Spleen (tissue), 11 donors: ENCODE measurements at regions not wholly inside any gene's neighbourhood (a gene's known extent, or its start where the extent isn't known, plus 50 kb on each side); places are given as distances from the start of the nearest gene placed in this dataset.

Experiments used
- DNase-seq: peaks from one replicate; pipeline ENCODE4 v3.0.0-alpha.2; 2020
- H3K27ac ChIP-seq, 8 donors: fragments of 200-600 bp; sonication (generic) in 7 of 8; 1 replicate in 4 of 8; 2 replicates in 4 of 8; pipeline versions ENCODE4 v1.5.0 to v1.8.0; 2016 to 2021; ENCODE audit warnings: inconsistent platforms in 4 of 8, mild to moderate bottlenecking in 4 of 8, moderate library complexity in 1 of 8
- H3K27me3 ChIP-seq, 7 donors: fragments of 200-600 bp; sonication (generic) in 6 of 7; replicated peaks in 1 of 7; 1 replicate in 4 of 7; 2 replicates in 3 of 7; pipeline versions ENCODE4 v1.5.0 to v1.8.0; 2016 to 2021; ENCODE audit warnings: inconsistent platforms in 3 of 7, mild to moderate bottlenecking in 1 of 7
- H3K36me3 ChIP-seq, 6 donors: fragments of 200-600 bp; sonication (generic) in 5 of 6; 1 replicate in 4 of 6; 2 replicates in 2 of 6; pipeline versions ENCODE4 v1.5.0 to v1.8.0; 2016 to 2021; ENCODE audit warnings: inconsistent platforms in 2 of 6
- H3K4me1 ChIP-seq, 6 donors: fragments of 200-600 bp; sonication (generic) in 5 of 6; 1 replicate in 3 of 6; 2 replicates in 3 of 6; pipeline versions ENCODE4 v1.5.0 to v1.8.0; 2016 to 2021; ENCODE audit warnings: inconsistent platforms in 3 of 6
- H3K4me3 ChIP-seq, 8 donors: fragments of 200-600 bp; sonication (generic) in 7 of 8; 1 replicate in 4 of 8; 2 replicates in 4 of 8; pipeline versions ENCODE4 v1.5.0 to v1.8.0; 2016 to 2021; ENCODE audit warnings: inconsistent platforms in 4 of 8, mild to moderate bottlenecking in 4 of 8, moderate library complexity in 2 of 8
- H3K9me3 ChIP-seq, 8 donors: fragments of 200-600 bp; sonication (generic) in 7 of 8; 1 replicate in 4 of 8; 2 replicates in 4 of 8; pipeline versions ENCODE4 v1.5.0 to v1.8.0; 2016 to 2021; ENCODE audit warnings: inconsistent platforms in 4 of 8
- CTCF ChIP-seq, 11 experiments: fragments of 200-600 bp in 7 of 11; fragments of 450-650 bp in 4 of 11; sonication (generic) in 4 of 11; IDR thresholded peaks in 8 of 11; conservative IDR thresholded peaks in 3 of 11; 1 replicate in 7 of 11; 2 replicates in 4 of 11; pipeline versions ENCODE4 v1.4.0 to v1.8.0; 2016 to 2021; ENCODE audit warnings: antibody characterized with exemption in 11 of 11, inconsistent platforms in 4 of 11, mild to moderate bottlenecking in 1 of 11
- POLR2A ChIP-seq, 3 donors: fragments of 450-650 bp; IDR thresholded peaks; one replicate each; pipeline ENCODE4 v1.5.1; 2017; ENCODE audit warnings: antibody characterized with exemption in 3 of 3, mild to moderate bottlenecking in 1 of 3
- POLR2AphosphoS5 ChIP-seq, 3 donors: sonication (generic); formaldehyde crosslinking; IDR thresholded peaks; one replicate each; pipeline ENCODE4 v1.5.1; 2017; ENCODE audit warnings: antibody characterized with exemption in 3 of 3
- WGBS, 5 donors: extraction: QIAGEN DNeasy Blood & Tissue Kit in 3 of 5; methylation state at CpG; one replicate each; pipeline versions ENCODE4 v1.1.5 to v1.1.7; 2013 to 2018; 5-methylcytosine and 5-hydroxymethylcytosine counted together
- intact Hi-C: fragments of 100-400 bp; cut with DNase I; formaldehyde crosslinking; loops from one replicate; pipeline ENCODE4 v1.15.0; 2023; ENCODE audit warnings: low total_unique reads
- donor health status: healthy with polysubstance abuse.
- donor health status: DM: no; HTN: no; CAD: no; lungs with moderate emphysema.
- donor health status: DM: no; HTN: no; CAD: no.
- donor health status: Bipolar disorder and iron deficiency.
- donor health status: healthy.
- donor health status: DM: no; HTN: no; CAD: no.
- donor health status: DM: yes; HTN: yes; CAD: no.

DNA sequence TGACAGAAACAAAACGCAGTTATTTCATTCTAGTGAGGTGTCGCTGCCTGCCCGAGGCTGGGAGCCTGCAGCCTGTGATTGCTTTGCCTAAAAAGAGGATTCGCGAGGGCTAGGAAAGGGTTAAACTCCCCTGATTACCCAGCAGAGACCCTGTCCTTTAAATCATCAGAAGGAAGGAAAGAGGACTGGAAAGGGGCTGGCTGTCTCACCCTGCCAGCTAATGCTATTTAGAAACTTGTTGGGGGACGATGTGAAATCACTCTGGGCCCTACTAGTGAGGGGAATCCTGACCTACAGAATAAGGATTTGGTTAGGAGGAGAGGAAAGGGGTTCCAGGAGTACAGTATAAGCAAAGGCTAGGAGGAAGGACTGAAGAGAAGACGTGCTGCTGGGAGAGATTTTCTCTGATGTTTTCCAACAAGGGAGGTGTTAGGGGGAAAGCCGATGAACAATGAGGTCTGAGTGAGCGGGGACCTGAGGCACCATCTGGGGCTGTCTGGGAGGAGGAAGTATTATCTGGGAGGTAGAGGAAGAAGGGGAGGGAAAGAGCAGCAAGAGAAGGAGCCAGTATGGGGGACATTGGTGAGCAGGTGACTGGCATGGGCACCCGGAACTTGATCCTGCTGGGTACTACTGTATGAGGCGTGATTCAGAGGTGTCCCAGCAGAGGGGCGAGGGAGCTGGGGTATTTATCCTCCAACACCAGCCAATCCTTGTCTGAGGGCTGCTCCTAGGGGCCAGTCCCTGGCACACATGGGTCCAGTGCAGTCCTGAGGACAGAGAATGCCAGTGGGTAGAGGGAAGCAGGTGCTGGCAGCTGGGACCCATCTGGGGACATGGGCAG is 55.7 kb upstream of the PTPRS start:
- 12 to 18% (median 17%) methylated on average over 12 of the region's 12 CpGs for WGBS, 5 donors
- intact Hi-C loops = no loop called here
- Histone ChIP-seq H3K9me3 (peaks cover 0 to 7% (median 0%) of the 10 kb centered on the region in 8 donors), H3K36me3 (no peaks in the 10 kb centered on the region), H3K27ac (no peak overlapping the region), H3K4me1 (no peaks in the 10 kb centered on the region), H3K27me3 (peaks cover 5 to 94% (median 44%) of the 10 kb centered on the region in 7 donors), H3K4me3 (no peak overlapping the region)
- TF ChIP-seq POLR2AphosphoS5 (IDR thresholded peaks at IDR 0.05) = no peak
- TF ChIP-seq CTCF (IDR thresholded peaks at IDR 0.05 in 8 of 11, conservative IDR thresholded peaks at IDR 0.05 in 3 of 11) = no peak
- no peak for TF ChIP-seq POLR2A (IDR thresholded peaks at IDR 0.05)
- no peak for DNase-seq

DNA sequence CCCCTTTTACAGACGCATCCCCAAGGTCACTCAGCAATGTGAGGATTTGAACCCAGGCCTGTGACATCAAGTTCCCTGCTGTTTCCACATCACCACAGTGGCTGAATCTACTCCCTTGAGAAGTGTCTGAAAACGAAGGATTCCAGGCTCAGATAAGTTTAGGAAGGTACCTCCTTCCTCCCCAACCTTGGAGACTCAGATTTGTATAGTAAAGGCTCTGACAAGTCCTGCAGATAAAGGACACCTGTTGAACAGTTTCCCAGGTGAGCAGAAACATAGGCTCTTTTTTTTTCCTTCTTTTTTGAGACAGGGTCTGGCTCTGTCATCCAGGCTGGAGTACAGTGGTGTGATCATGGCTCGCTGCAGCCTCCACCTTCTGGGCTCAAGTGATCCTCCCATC is 56.4 kb upstream of the PTPRS start:
- Histone ChIP-seq H3K27ac (no peak overlapping the region), H3K36me3 (no peaks in the 10 kb centered on the region), H3K4me1 (no peaks in the 10 kb centered on the region), H3K4me3 (no peak overlapping the region), H3K27me3 (peaks cover 5 to 88% (median 44%) of the 10 kb centered on the region in 7 donors), H3K9me3 (peaks cover 0 to 7% (median 0%) of the 10 kb centered on the region in 8 donors)
- DNase-seq = no peak
- TF ChIP-seq POLR2AphosphoS5 (IDR thresholded peaks at IDR 0.05) = no peak
- no peak for TF ChIP-seq CTCF (IDR thresholded peaks at IDR 0.05 in 8 of 11, conservative IDR thresholded peaks at IDR 0.05 in 3 of 11)
- TF ChIP-seq POLR2A (IDR thresholded peaks at IDR 0.05) = no peak
- WGBS, 5 donors = 60 to 75% (median 63%) methylated on average over 3 of the region's 3 CpGs
- intact Hi-C loops = no loop called here

GRCh38 chr19:5397804-5398692 is 57.2 kb upstream of the ZNRF4 start:
- Histone ChIP-seq H3K4me3 (no peak overlapping the region), H3K36me3 (no peaks in the 10 kb centered on the region), H3K27me3 (peaks cover 5 to 82% (median 34%) of the 10 kb centered on the region in 7 donors), H3K4me1 (no peaks in the 10 kb centered on the region), H3K27ac (no peak overlapping the region), H3K9me3 (peaks cover 0 to 7% (median 0%) of the 10 kb centered on the region in 8 donors)
- intact Hi-C loops = no loop called here
- DNase-seq = no peak
- TF ChIP-seq CTCF (IDR thresholded peaks at IDR 0.05 in 8 of 11, conservative IDR thresholded peaks at IDR 0.05 in 3 of 11) (no peak), POLR2AphosphoS5 (IDR thresholded peaks at IDR 0.05) (no peak), POLR2A (IDR thresholded peaks at IDR 0.05) (no peak)
- 10 to 14% (median 11%) methylated on average over 11 to 18 of the region's 18 CpGs for WGBS, 5 donors

GRCh38 chr19:5398693-5399057 is 56.5 kb upstream of the ZNRF4 start:
- Histone ChIP-seq H3K27ac (no peak overlapping the region), H3K4me3 (no peak overlapping the region), H3K4me1 (no peaks in the 10 kb centered on the region), H3K36me3 (no peaks in the 10 kb centered on the region), H3K27me3 (peaks cover 5 to 82% (median 28%) of the 10 kb centered on the region in 7 donors), H3K9me3 (peaks cover 0 to 7% (median 0%) of the 10 kb centered on the region in 8 donors)
- TF ChIP-seq POLR2A (IDR thresholded peaks at IDR 0.05) = no peak
- TF ChIP-seq POLR2AphosphoS5 (IDR thresholded peaks at IDR 0.05) = no peak
- TF ChIP-seq CTCF (IDR thresholded peaks at IDR 0.05 in 8 of 11, conservative IDR thresholded peaks at IDR 0.05 in 3 of 11) = no peak
- DNase-seq = peak; percentile 24
- intact Hi-C loops = no loop called here
- 72 to 89% (median 83%) methylated on average over 3 of the region's 3 CpGs for WGBS, 5 donors
